ENCODE measurements at regions not wholly inside any gene's neighbourhood (a gene's known extent, or its start where the extent isn't known, plus 50 kb on each side); places are given as distances from the start of the nearest gene placed in this dataset.

DNA sequence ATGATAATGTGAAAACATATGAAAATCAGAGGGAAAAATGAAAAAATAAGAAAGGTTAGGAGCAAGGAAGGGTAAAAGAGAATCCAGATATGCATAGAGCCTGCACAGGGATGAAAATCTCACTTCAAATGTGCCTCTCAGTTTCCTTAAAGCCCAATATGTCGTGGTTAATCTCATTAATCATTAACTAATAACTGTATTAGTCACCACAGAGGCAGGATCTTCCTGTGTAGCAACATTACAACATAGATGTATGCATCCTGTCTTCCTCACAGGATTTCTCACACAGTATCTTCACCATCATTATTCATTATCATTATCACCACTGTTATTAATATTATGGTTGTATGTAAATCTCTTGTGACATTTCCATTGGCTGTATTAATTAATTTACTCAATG lies 361.2 kb upstream of the SOX11 start:
- DNase-seq (ENCODE audit: low read depth in 2 of 2) = no peak
- TF ChIP-seq, protein P1, sequence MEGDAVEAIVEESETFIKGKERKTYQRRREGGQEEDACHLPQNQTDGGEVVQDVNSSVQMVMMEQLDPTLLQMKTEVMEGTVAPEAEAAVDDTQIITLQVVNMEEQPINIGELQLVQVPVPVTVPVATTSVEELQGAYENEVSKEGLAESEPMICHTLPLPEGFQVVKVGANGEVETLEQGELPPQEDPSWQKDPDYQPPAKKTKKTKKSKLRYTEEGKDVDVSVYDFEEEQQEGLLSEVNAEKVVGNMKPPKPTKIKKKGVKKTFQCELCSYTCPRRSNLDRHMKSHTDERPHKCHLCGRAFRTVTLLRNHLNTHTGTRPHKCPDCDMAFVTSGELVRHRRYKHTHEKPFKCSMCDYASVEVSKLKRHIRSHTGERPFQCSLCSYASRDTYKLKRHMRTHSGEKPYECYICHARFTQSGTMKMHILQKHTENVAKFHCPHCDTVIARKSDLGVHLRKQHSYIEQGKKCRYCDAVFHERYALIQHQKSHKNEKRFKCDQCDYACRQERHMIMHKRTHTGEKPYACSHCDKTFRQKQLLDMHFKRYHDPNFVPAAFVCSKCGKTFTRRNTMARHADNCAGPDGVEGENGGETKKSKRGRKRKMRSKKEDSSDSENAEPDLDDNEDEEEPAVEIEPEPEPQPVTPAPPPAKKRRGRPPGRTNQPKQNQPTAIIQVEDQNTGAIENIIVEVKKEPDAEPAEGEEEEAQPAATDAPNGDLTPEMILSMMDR (IDR thresholded peaks at IDR 0.05; ENCODE audit: low read depth, low read length) = no peak
- H3K4me3 ChIP-seq (replicated peaks in 1 of 2; ENCODE audit: low read depth in 2 of 2, low read length in 2 of 2) = no peak overlapping the region

DNA sequence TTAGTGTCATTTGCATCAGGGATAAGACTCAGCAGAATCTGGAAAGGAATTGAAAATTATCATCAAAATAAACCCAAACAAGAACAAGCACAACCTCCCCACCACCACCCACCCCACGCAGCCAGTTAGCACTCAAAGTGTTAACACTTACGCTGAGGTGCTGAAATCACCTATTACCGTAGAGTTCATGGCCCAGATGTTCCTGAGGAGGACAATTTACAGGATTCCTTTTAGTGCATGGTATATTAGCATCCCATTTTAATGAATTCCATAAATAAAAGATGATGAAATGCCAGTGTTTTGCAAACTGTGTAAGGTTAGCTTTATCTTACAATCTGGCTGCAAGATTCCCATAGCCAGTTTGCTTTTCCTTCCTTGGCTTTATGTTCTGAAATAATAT lies 359.3 kb upstream of the SOX11 start:
- no peak overlapping the region for H3K4me3 ChIP-seq (replicated peaks in 1 of 2; ENCODE audit: low read depth in 2 of 2, low read length in 2 of 2)
- TF ChIP-seq, protein P1 (IDR thresholded peaks at IDR 0.05; ENCODE audit: low read depth, low read length) = no peak
- no peak for DNase-seq (ENCODE audit: low read depth in 2 of 2)

DNA sequence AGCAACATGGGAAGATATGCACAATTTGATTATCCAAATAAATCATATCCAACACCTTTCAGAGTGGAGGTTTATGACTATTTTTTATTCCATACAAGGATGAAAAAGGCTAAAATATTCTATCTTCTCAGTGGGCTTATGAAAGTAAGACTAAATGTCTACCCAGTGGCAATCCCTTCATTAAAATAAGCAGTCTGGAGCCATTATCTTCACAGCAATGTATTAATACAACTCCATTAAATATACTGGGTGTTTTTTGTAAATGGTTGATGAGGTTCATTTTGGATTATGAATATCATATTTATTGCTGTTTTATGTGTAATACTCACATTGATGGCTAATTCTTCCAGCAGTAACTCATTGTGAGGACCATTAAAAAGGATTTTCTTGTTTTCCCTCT lies 352.7 kb upstream of the SOX11 start:
- no peak overlapping the region for H3K4me3 ChIP-seq (replicated peaks in 1 of 2; ENCODE audit: low read depth in 2 of 2, low read length in 2 of 2)
- no peak for DNase-seq (ENCODE audit: low read depth in 2 of 2)
- TF ChIP-seq, protein P1 (IDR thresholded peaks at IDR 0.05; ENCODE audit: low read depth, low read length) = no peak

DNA sequence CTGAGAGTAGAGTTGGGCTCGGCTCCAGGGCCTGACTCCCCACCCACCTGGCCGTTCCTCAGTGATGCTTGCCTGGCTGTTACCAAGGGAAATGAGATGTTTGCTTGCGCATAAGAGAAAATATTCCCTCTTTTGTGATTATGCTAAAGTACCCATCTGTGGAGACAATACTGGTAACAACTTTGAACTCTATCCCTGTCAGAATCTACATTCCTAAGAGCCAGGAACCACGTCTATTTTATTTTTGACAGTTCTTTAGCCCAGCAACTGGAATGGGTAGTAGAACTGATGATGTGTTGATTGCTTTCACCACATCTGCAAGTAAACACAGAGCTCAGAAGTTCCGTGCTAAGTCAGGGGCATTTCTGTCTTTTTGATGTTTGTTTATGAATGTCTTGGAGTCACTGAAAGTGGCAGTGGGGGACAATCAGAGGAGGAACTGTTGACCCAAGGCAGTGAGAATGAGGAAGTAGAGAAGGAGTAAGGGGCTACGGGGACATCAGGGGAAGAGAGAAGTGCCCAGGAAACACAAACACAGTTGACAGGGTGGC lies 348.3 kb upstream of the SOX11 start:
- DNase-seq (ENCODE audit: low read depth in 2 of 2) = no peak
- TF ChIP-seq, protein P1 (IDR thresholded peaks at IDR 0.05; ENCODE audit: low read depth, low read length) = no peak

DNA sequence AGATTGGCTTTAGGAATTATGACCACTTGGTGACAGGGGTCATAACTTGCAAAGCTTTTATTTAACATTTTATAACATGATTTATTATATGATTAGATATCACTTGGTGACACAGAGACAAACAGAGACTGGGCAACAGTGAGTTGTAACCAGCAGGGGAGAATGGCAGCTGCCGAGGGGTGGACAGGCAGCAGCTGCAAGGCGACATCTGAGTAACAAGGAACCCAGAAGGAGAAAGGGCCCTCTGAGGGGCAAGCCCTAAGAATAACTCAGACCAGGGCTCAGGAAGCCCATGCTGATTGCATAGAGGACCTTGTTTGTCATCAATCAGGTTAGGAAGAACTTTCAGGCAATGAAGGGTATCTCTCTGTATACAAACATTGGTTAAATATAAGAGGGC lies 339.9 kb upstream of the SOX11 start:
- TF ChIP-seq, protein P1 (IDR thresholded peaks at IDR 0.05; ENCODE audit: low read depth, low read length) = no peak
- H3K4me3 ChIP-seq (replicated peaks in 1 of 2; ENCODE audit: low read depth in 2 of 2, low read length in 2 of 2) = no peak overlapping the region
- no peak for DNase-seq (ENCODE audit: low read depth in 2 of 2)

More for the DNA sequence above, 348.3 kb upstream of the SOX11 start:
- no peak overlapping the region for H3K4me3 ChIP-seq (replicated peaks in 1 of 2; ENCODE audit: low read depth in 2 of 2, low read length in 2 of 2)

DNA sequence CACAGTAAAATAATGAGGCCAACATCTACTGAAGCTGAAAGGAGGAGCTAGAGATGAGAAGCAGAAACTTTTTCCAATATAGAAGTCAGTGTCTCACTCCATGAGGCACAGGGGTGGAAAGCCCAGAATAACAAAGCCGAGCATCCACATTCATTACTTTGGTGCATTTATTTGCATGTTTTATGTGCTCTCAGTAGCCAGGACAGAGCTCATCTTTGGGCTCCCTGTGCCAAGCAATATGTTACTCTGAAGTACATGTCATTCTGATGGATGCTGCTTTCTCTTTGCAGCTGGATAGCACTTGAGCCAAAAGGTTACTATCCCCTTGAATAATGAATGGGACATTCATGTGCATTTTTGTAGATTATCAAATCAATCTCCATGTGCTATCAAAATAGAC lies 338.6 kb upstream of the SOX11 start:
- H3K4me3 ChIP-seq (replicated peaks in 1 of 2; ENCODE audit: low read depth in 2 of 2, low read length in 2 of 2) = no peak overlapping the region
- TF ChIP-seq, protein P1 (IDR thresholded peaks at IDR 0.05; ENCODE audit: low read depth, low read length) = no peak
- no peak for DNase-seq (ENCODE audit: low read depth in 2 of 2)

DNA sequence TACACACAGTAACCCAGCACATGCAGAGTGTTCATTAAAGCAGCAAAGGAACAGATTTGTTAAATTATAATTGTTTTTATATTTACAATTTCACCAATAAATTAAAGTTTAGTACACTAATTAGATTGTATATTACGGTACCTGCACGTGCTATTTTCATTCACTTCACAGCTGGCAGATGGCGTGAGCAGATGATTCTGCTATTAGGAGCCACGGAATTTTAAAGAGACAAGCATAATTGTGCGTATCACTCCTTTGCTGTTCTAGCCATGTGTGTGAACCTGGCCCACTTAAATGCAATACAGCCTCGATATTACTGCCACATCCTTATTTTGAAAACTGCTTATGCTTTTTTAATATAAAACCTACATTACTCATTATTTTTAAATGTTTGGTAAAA lies 332.8 kb upstream of the SOX11 start:
- TF ChIP-seq, protein P1 (IDR thresholded peaks at IDR 0.05; ENCODE audit: low read depth, low read length) = no peak
- DNase-seq (ENCODE audit: low read depth in 2 of 2) = no peak
- H3K4me3 ChIP-seq (replicated peaks in 1 of 2; ENCODE audit: low read depth in 2 of 2, low read length in 2 of 2) = no peak overlapping the region

Data from cardiac fibroblast (primary cell).